Stomach (tissue), 4 donors: ENCODE measurements at regions not wholly inside any gene's neighbourhood (a gene's known extent, or its start where the extent isn't known, plus 50 kb on each side); places are given as distances from the start of the nearest gene placed in this dataset.

Source experiments
- CTCF ChIP-seq, 7 experiments: fragments of 450-650 bp in 4 of 7; fragments of 200-600 bp in 3 of 7; sonication (generic) in 3 of 7; IDR thresholded peaks; one replicate each; pipeline ENCODE4 v1.5.1; 2016 to 2019; ENCODE audit warnings: antibody characterized with exemption in 7 of 7, control low read depth in 2 of 7, mild to moderate bottlenecking in 1 of 7
- POLR2A ChIP-seq, 4 donors: fragments of 450-650 bp; IDR thresholded peaks; one replicate each; pipeline ENCODE4 v1.6.1; 2016; ENCODE audit warnings: antibody characterized with exemption in 4 of 4, control low read depth in 2 of 4, mild to moderate bottlenecking in 1 of 4, moderate library complexity in 1 of 4
- POLR2AphosphoS5 ChIP-seq, 3 donors: sonication (generic); formaldehyde crosslinking; IDR thresholded peaks; one replicate each; pipeline ENCODE4 v1.6.1; 2016; ENCODE audit warnings: antibody characterized with exemption in 3 of 3

- no peak for TF ChIP-seq CTCF (IDR thresholded peaks at IDR 0.05)
- TF ChIP-seq POLR2AphosphoS5 (IDR thresholded peaks at IDR 0.05): no peak
- TF ChIP-seq POLR2A (IDR thresholded peaks at IDR 0.05): no peak
Measured at GRCh38 chr3:194828116-194828515, 142.4 kb downstream of the FAM43A start.
